OCI-LY3 (cell line): ENCODE measurements at regions not wholly inside any gene's neighbourhood (a gene's known extent, or its start where the extent isn't known, plus 50 kb on each side); places are given as distances from the start of the nearest gene placed in this dataset.

ENCODE experiments used
- H2AFZ ChIP-seq: fragments of 200-600, 300-600 bp; shearing (Covaris generic); 2 replicates; pipeline ENCODE4 v1.6.0; 2014; ENCODE audit warnings: antibody characterized with exemption, low read depth, low read length
- H3K27ac ChIP-seq: fragments of 200-600, 300-600 bp; sonication (generic); 2 replicates; pipeline ENCODE4 v1.5.1; 2014; ENCODE audit warnings: mild to moderate bottlenecking, low read length, moderate library complexity, mixed read lengths
- H3K27me3 ChIP-seq: fragments of 200-600, 300-600 bp; sonication (generic); 2 replicates; pipeline ENCODE4 v1.6.1; 2014; ENCODE audit warnings: low read depth, low read length, mixed read lengths
- H3K36me3 ChIP-seq: fragments of 200-600, 300-600 bp; sonication (generic); replicated peaks from 2 replicates; pipeline ENCODE3; 2014; ENCODE audit warnings: low read depth, low read length, mixed read lengths
- H3K4me1 ChIP-seq: fragments of 300-600, 200-600 bp; sonication (generic); 2 replicates; pipeline ENCODE4 v1.6.1; 2014; ENCODE audit warnings: low read length, mixed read lengths
- H3K4me2 ChIP-seq: fragments of 200-600, 300-600 bp; sonication (generic); 2 replicates; pipeline ENCODE4 v1.6.1; 2014; ENCODE audit warnings: low read length, mixed read lengths
- H3K4me3 ChIP-seq: fragments of 300-600, 200-600 bp; sonication (generic); 2 replicates; pipeline ENCODE4 v1.5.1; 2014; ENCODE audit warnings: antibody characterized with exemption, mild to moderate bottlenecking, low read length, moderate library complexity
- H3K79me2 ChIP-seq: fragments of 300-600, 200-600 bp; shearing (Covaris generic); 2 replicates; pipeline ENCODE4 v1.6.1; 2014; ENCODE audit warnings: mild to moderate bottlenecking, low read length, mixed read lengths
- H3K9ac ChIP-seq: fragments of 300-600, 200-600 bp; shearing (Covaris generic); 2 replicates; pipeline ENCODE4 v1.6.0; 2014; ENCODE audit warnings: mild to moderate bottlenecking, low read length, moderate library complexity
- H3K9me3 ChIP-seq: fragments of 200-600, 300-600 bp; shearing (Covaris generic); 2 replicates; pipeline ENCODE4 v1.6.1; 2014; ENCODE audit warnings: low read length, mixed read lengths; ENCODE audit not compliant: insufficient read depth
- H4K20me1 ChIP-seq: fragments of 200-600, 300-600 bp; sonication (generic); 2 replicates; pipeline ENCODE4 v1.6.1; 2016; ENCODE audit warnings: low read length, mixed read lengths; ENCODE audit not compliant: insufficient read depth
- EZH2phosphoT487 ChIP-seq: fragments of 200-600 bp; shearing (Covaris generic); IDR thresholded peaks from 2 replicates; pipeline ENCODE4 v1.6.1; 2018; ENCODE audit warnings: antibody characterized with exemption, mixed run types, low read depth
- TF ChIP-seq, protein P1 (sequence below): fragments of 200-600, 300-600 bp; sonication (generic); IDR thresholded peaks from 2 replicates; pipeline ENCODE4 v1.5.1; 2014; ENCODE audit warnings: antibody characterized with exemption, low read length, low read depth

- no peaks in the 10 kb centered on the region for H3K9me3 ChIP-seq
- no peak overlapping the region for H3K27ac ChIP-seq
- no peak overlapping the region for H2AFZ ChIP-seq
- H3K4me3 ChIP-seq = no peak overlapping the region
- H3K36me3 ChIP-seq = no peaks in the 10 kb centered on the region
- TF ChIP-seq EZH2phosphoT487 = no peak
- H4K20me1 ChIP-seq = no peaks in the 10 kb centered on the region
- no peaks in the 10 kb centered on the region for H3K79me2 ChIP-seq
- no peak overlapping the region for H3K9ac ChIP-seq
- H3K27me3 ChIP-seq = no peaks in the 10 kb centered on the region
- H3K4me1 ChIP-seq = peaks cover 13% of the 10 kb centered on the region
- H3K4me2 ChIP-seq = no peak overlapping the region
Observed at GRCh38 chr15:77827860-77828259, 195.1 kb upstream of the LINGO1 start.

DNA sequence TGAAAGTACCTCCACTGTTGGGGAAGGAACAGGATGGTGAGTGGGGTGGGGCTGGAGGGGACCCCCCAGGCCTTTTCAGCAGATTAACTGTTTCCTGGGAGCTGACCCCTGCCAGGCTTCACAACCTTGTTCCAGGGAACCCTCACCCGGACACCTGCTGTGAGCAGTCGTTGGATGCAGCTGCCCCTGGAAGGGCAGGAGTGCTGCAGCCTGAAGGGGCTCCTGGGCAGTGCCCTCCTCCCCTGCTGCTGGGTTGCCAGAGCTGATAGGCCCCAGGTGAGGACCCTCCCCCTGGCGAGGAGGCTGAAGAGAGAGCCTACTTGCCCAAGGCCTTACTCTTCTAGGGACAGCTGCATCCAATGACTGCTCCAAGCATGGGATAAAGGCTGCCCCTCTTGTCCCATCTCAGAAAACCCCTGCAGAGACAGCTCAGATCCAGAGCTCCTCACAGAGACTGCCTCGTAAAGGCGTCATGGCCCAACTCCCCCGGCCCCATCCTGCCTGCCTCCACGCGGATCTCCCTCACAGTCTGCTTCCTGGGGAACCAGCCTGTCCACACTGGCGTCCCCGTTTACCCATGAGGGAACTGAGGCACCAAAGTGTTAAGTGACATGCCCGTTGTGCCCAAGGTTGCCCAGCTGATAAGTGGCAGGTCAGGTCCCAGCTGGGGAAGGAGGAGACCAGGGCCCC, 193.4 kb upstream of the LINGO1 start:
- H3K27ac ChIP-seq = no peak overlapping the region
- no peaks in the 10 kb centered on the region for H3K36me3 ChIP-seq
- no peak overlapping the region for H3K4me2 ChIP-seq
- no peaks in the 10 kb centered on the region for H4K20me1 ChIP-seq
- TF ChIP-seq EZH2phosphoT487 = no peak
- TF ChIP-seq, protein P1, sequence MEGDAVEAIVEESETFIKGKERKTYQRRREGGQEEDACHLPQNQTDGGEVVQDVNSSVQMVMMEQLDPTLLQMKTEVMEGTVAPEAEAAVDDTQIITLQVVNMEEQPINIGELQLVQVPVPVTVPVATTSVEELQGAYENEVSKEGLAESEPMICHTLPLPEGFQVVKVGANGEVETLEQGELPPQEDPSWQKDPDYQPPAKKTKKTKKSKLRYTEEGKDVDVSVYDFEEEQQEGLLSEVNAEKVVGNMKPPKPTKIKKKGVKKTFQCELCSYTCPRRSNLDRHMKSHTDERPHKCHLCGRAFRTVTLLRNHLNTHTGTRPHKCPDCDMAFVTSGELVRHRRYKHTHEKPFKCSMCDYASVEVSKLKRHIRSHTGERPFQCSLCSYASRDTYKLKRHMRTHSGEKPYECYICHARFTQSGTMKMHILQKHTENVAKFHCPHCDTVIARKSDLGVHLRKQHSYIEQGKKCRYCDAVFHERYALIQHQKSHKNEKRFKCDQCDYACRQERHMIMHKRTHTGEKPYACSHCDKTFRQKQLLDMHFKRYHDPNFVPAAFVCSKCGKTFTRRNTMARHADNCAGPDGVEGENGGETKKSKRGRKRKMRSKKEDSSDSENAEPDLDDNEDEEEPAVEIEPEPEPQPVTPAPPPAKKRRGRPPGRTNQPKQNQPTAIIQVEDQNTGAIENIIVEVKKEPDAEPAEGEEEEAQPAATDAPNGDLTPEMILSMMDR = no peak
- no peak overlapping the region for H2AFZ ChIP-seq
- H3K4me3 ChIP-seq = no peak overlapping the region
- H3K27me3 ChIP-seq = no peaks in the 10 kb centered on the region
- no peaks in the 10 kb centered on the region for H3K79me2 ChIP-seq
- H3K9me3 ChIP-seq = no peaks in the 10 kb centered on the region
- peaks cover 4% of the 10 kb centered on the region; the same call in 1 of the 2 replicates for H3K4me1 ChIP-seq
- no peak overlapping the region for H3K9ac ChIP-seq

GRCh38 chr15:77825546-77825945, 192.8 kb upstream of the LINGO1 start:
- H3K4me1 ChIP-seq = peaks cover 4% of the 10 kb centered on the region; the same call in 1 of the 2 replicates
- no peak overlapping the region for H3K9ac ChIP-seq
- H3K4me2 ChIP-seq = no peak overlapping the region
- H3K4me3 ChIP-seq = no peak overlapping the region
- H3K36me3 ChIP-seq = no peaks in the 10 kb centered on the region
- H3K27ac ChIP-seq = no peak overlapping the region
- no peaks in the 10 kb centered on the region for H3K27me3 ChIP-seq
- TF ChIP-seq EZH2phosphoT487 = no peak
- TF ChIP-seq, protein P1 = no peak
- H3K79me2 ChIP-seq = no peaks in the 10 kb centered on the region
- no peaks in the 10 kb centered on the region for H3K9me3 ChIP-seq
- no peaks in the 10 kb centered on the region for H4K20me1 ChIP-seq
- H2AFZ ChIP-seq = no peak overlapping the region

- no peaks in the 10 kb centered on the region for H3K36me3 ChIP-seq
- no peak overlapping the region for H3K4me3 ChIP-seq
- H3K27ac ChIP-seq = no peak overlapping the region
- H2AFZ ChIP-seq = no peak overlapping the region
- H3K27me3 ChIP-seq = no peaks in the 10 kb centered on the region
- no peak for TF ChIP-seq EZH2phosphoT487
- TF ChIP-seq, protein P1 = no peak
- H3K4me1 ChIP-seq = peaks cover 4% of the 10 kb centered on the region; the same call in 1 of the 2 replicates
- H3K9ac ChIP-seq = no peak overlapping the region
- no peaks in the 10 kb centered on the region for H3K79me2 ChIP-seq
- no peak overlapping the region for H3K4me2 ChIP-seq
- H4K20me1 ChIP-seq = no peaks in the 10 kb centered on the region
- no peaks in the 10 kb centered on the region for H3K9me3 ChIP-seq
Observed at GRCh38 chr15:77825252-77825542, 192.5 kb upstream of the LINGO1 start.
